ENCODE measurements at regions not wholly inside any gene's neighbourhood (a gene's known extent, or its start where the extent isn't known, plus 50 kb on each side); places are given as distances from the start of the nearest gene placed in this dataset.

GRCh38 chr6:18861204-18861603 is 474.1 kb downstream of the RNF144B start (continued):
- TF ChIP-seq SMC3 (conservative IDR thresholded peaks at IDR 0.05; ENCODE audit: poor library complexity) (no peak), RAD21 (conservative IDR thresholded peaks at IDR 0.05) (no peak)

DNA sequence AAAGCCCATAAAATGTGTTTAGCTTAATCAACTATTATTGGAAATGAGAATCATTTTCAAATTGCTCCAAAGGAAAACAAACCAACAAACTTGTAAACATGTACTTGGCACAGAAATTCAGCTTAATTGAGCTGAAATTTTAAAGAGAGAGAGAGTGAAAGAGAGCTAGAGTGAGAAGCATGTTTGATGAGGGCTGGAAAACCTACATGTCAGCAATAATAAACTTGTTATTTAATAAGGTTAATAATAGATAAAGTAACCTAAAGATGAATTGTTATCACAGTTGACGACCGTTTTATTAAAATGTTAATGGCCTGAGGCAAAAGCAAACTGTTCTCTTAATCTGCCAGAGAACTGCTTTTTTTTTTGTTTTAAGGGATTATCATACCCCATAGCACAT is 496.1 kb downstream of the RNF144B start:
- H3K27me3 ChIP-seq (ENCODE audit: insufficient read depth, low read depth, low read length) = no peaks in the 10 kb centered on the region
- H3F3A ChIP-seq (ENCODE audit: insufficient read depth, low read length, poor library complexity, severe bottlenecking) = no peaks in the 10 kb centered on the region
- no peak overlapping the region for H3K9ac ChIP-seq (ENCODE audit: low read length)
- no peak overlapping the region for H3K27ac ChIP-seq (ENCODE audit: low read length)
- no peak overlapping the region for H3K4me3 ChIP-seq (ENCODE audit: low read length)
- H3K79me2 ChIP-seq (replicated peaks; ENCODE audit: insufficient read depth, low read length) = no peaks in the 10 kb centered on the region
- H2AFZ ChIP-seq (ENCODE audit: low read depth, low read length) = no peak overlapping the region
- no peak overlapping the region for H3K4me2 ChIP-seq (ENCODE audit: low read length)
- TF ChIP-seq RAD21 (conservative IDR thresholded peaks at IDR 0.05) (no peak), SMC3 (conservative IDR thresholded peaks at IDR 0.05; ENCODE audit: poor library complexity) (no peak), EP300 (conservative IDR thresholded peaks at IDR 0.05; ENCODE audit: poor library complexity, severe bottlenecking) (no peak), TAF1 (IDR thresholded peaks at IDR 0.05; ENCODE audit: low read depth) (no peak), MXI1 (conservative IDR thresholded peaks at IDR 0.05; ENCODE audit: poor library complexity, severe bottlenecking) (no peak), EZH2 (IDR thresholded peaks at IDR 0.05; ENCODE audit: borderline replicate concordance, insufficient read depth, low read length, poor library complexity, severe bottlenecking) (no peak), REST (IDR thresholded peaks at IDR 0.05; ENCODE audit: borderline replicate concordance) (no peak), POLR2AphosphoS5 (IDR thresholded peaks at IDR 0.05) (no peak), CTCF (IDR thresholded peaks at IDR 0.05; ENCODE audit: poor library complexity, severe bottlenecking) (no peak)
- no peaks in the 10 kb centered on the region for H3K9me2 ChIP-seq (ENCODE audit: insufficient read depth, low read length)
- H3K9me3 ChIP-seq (ENCODE audit: low read length) = no peaks in the 10 kb centered on the region
- no peaks in the 10 kb centered on the region for H4K20me1 ChIP-seq (ENCODE audit: insufficient read depth)
- H3K36me3 ChIP-seq (ENCODE audit: insufficient read depth, low read length) = no peaks in the 10 kb centered on the region

DNA sequence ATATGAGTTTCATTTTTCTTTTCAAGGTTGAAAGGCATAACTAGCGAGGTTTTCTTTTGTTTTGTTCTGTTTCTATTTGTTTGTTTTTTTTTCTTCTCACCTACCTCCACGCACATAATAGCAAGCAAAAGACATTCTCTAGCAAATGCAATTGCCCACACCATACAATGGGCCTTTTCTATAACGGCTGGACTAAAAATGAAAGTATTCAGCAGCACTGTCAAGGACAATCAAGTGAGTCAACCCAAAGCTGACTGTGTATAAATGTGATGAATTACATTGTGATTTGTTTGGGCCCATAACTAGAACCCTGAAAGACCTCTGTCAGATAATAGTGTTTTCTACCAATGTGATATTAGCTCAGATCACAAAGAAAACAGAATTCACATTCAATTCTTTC is 496.7 kb downstream of the RNF144B start:
- no peaks in the 10 kb centered on the region for H3K9me2 ChIP-seq (ENCODE audit: insufficient read depth, low read length)
- H3K27me3 ChIP-seq (ENCODE audit: insufficient read depth, low read depth, low read length) = no peaks in the 10 kb centered on the region
- H3K4me2 ChIP-seq (ENCODE audit: low read length) = no peak overlapping the region
- no peaks in the 10 kb centered on the region for H4K20me1 ChIP-seq (ENCODE audit: insufficient read depth)
- TF ChIP-seq RAD21 (conservative IDR thresholded peaks at IDR 0.05) (no peak), POLR2AphosphoS5 (IDR thresholded peaks at IDR 0.05) (no peak)
- no peaks in the 10 kb centered on the region for H3F3A ChIP-seq (ENCODE audit: insufficient read depth, low read length, poor library complexity, severe bottlenecking)
- no peak overlapping the region for H3K27ac ChIP-seq (ENCODE audit: low read length)
- no peaks in the 10 kb centered on the region for H3K9me3 ChIP-seq (ENCODE audit: low read length)
- no peak overlapping the region for H2AFZ ChIP-seq (ENCODE audit: low read depth, low read length)
- H3K79me2 ChIP-seq (replicated peaks; ENCODE audit: insufficient read depth, low read length) = no peaks in the 10 kb centered on the region
- no peaks in the 10 kb centered on the region for H3K36me3 ChIP-seq (ENCODE audit: insufficient read depth, low read length)
- no peak overlapping the region for H3K4me3 ChIP-seq (ENCODE audit: low read length)
- no peak overlapping the region for H3K9ac ChIP-seq (ENCODE audit: low read length)
